Omental fat pad (tissue), 3 donors: ENCODE measurements at regions not wholly inside any gene's neighbourhood (a gene's known extent, or its start where the extent isn't known, plus 50 kb on each side); places are given as distances from the start of the nearest gene placed in this dataset.

Experiments
- ATAC-seq: fragments of 150-250 bp; one replicate; pipeline ENCODE4 v1.9.1; 2016; ENCODE audit warnings: mild to moderate bottlenecking, moderate library complexity; ENCODE audit not compliant: low FRiP score
- DNase-seq: peaks from one replicate; pipeline ENCODE4 v3.0.0-alpha.2; 2019; ENCODE audit warnings: low spot score
- TF ChIP-seq, protein P1 (sequence below), 3 donors: fragments of 450-650 bp; IDR thresholded peaks; one replicate each; pipeline ENCODE4 v1.5.1; 2016 to 2017; ENCODE audit warnings: antibody characterized with exemption in 3 of 3, mild to moderate bottlenecking in 3 of 3, moderate library complexity in 2 of 3

DNA sequence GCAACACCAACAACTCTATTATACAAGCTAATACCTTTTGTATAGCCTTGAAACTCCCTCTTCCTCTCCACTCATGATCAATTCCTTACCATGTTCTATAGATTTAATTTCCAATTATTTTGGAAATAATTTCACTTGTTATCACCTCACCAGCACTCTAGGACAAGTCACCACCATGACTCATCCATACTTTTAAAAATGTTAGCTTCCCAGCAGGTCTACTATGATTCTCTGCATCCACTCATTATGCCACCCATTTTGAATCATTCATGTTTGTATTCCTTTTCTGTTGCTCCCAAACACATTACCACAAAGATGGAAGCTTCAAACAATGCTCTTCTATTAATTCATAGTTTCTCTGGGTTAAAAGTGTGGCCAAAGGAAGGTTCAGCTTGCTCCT is 469.6 kb downstream of the PDGFC start:
- DNase-seq (no peak), ATAC-seq (no peak)
- TF ChIP-seq, protein P1, sequence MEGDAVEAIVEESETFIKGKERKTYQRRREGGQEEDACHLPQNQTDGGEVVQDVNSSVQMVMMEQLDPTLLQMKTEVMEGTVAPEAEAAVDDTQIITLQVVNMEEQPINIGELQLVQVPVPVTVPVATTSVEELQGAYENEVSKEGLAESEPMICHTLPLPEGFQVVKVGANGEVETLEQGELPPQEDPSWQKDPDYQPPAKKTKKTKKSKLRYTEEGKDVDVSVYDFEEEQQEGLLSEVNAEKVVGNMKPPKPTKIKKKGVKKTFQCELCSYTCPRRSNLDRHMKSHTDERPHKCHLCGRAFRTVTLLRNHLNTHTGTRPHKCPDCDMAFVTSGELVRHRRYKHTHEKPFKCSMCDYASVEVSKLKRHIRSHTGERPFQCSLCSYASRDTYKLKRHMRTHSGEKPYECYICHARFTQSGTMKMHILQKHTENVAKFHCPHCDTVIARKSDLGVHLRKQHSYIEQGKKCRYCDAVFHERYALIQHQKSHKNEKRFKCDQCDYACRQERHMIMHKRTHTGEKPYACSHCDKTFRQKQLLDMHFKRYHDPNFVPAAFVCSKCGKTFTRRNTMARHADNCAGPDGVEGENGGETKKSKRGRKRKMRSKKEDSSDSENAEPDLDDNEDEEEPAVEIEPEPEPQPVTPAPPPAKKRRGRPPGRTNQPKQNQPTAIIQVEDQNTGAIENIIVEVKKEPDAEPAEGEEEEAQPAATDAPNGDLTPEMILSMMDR (IDR thresholded peaks at IDR 0.05) = no peak

DNA sequence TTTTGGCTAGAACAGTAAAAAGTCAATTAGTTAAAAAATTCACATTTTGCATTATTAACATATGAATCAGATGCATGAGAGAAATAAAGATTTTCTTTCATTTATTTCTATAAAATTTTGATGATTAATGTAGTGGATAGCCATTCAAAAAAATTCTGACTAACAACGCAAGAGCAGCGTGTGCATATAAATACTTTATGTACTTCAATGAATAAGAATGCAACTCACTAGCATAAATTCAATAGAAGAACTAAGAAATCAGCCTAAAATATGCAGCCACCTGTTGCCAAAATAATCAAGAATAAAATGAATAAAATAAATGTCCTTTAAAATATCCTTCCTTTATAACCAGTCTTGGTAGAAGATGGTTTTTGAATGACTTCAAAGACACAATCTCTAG is 471.9 kb downstream of the PDGFC start:
- no peak for DNase-seq
- TF ChIP-seq, protein P1 (IDR thresholded peaks at IDR 0.05) = no peak
- no peak for ATAC-seq

DNA sequence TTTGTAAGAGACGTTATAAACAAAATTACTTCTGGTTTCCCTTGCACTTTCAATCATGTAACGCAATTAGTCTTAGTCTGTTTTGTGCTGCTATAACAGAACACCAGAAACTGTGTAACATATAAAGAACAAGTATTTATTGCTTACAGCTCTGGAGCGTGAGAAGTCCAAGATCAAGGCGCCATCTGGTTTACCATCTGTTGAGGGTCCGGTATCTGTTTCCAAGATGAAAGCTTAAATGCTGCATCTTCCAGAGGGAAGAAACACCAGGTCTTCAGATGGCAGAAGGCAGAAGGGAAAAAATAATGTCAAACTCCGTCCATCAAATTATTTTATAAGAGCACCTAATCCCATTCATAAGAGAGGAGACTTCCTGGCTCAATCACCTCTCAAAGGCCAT is 474.1 kb downstream of the PDGFC start:
- no peak for ATAC-seq
- TF ChIP-seq, protein P1 (IDR thresholded peaks at IDR 0.05) = no peak
- no peak for DNase-seq

DNA sequence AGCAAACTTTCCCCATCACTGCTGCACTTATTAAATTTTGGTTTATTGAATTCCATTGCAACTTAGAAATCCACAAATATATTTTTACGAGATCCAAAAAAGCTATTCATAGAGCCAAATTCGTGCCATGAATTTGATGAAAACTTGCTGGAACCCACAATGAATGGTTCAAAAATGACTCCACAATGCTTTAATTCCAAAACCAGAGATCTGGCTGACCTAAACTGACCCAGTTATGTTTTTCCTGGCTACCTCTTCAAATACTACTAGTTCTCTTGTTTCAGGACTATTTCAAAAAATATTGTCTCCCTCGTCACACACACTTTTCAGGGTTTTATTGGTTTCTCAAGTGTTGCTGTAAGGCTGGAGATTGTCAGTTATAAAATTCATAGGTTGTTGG is 474.8 kb downstream of the PDGFC start:
- TF ChIP-seq, protein P1 (IDR thresholded peaks at IDR 0.05) = no peak
- no peak for ATAC-seq
- DNase-seq = no peak

DNA sequence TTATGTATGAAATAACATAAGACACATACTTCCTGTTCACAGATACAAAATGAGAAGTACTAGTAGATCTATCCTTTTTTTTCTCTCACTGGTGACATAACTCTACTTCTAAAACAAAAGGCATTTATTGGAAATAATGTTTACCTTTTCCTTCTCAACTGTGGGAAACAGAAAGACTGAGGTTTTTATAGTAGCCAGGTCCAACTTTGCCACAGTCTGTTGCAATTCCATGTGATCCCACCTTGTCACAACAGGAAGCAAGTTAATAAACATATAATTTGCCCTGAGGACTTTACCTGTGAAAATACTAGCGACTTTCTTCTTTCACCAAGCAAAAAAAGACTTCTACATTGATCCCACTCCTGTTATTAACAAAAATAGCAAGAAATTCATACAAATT is 475.8 kb downstream of the PDGFC start:
- ATAC-seq (no peak), DNase-seq (no peak)

DNA sequence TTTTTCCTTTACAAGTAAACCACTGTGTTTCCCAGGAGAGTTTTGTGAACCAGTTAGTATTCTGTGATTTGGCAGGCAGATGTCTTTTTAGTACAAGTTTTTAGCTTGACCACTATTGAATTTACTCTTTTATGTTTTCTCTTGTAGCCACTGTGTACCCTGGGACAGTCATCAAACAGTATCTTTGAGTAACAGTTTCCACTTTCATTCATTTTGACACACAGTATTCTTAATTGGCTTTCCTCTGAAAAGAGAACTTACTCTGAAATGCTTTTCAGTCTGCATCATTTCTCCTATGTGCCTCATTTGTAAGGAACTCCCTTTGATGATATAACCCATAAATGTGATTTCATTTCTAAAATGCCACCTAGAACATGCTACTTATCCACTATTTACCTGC is 476.5 kb downstream of the PDGFC start:
- TF ChIP-seq, protein P1 (IDR thresholded peaks at IDR 0.05) = no peak
- no peak for DNase-seq
- no peak for ATAC-seq

More for the DNA sequence above, 475.8 kb downstream of the PDGFC start:
- TF ChIP-seq, protein P1 (IDR thresholded peaks at IDR 0.05) = no peak

DNA sequence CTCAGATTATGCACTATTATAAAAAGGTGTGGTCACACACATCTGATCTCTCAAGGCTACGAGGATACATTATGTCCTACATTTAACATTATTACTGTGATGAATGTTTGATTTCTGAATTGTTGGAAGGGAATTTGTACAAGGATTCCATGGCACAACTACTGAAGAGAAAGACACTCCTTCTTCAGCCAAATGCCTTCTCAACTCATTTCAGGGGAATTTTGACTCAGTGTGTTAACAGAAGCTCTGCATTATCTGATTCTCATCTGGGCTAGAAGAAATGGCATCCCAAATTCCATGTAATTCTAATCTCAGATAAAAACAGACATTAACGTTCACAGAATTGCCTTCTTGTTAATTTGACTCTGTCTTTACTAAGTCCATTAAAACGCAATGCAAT is 477.7 kb downstream of the PDGFC start:
- ATAC-seq = no peak
- TF ChIP-seq, protein P1 (IDR thresholded peaks at IDR 0.05) = no peak
- no peak for DNase-seq
